Right lobe of liver (tissue), 4 donors: ENCODE measurements at regions not wholly inside any gene's neighbourhood (a gene's known extent, or its start where the extent isn't known, plus 50 kb on each side); places are given as distances from the start of the nearest gene placed in this dataset.

Source experiments
- POLR2A ChIP-seq: fragments of 450-650 bp; IDR thresholded peaks from one replicate; pipeline ENCODE4 v1.6.1; 2017; ENCODE audit warnings: antibody characterized with exemption, mild to moderate bottlenecking
- TF ChIP-seq, protein P1 (sequence below), 4 donors: fragments of 200-600 bp in 3 of 4; fragments of 450-650 bp in 1 of 4; IDR thresholded peaks; one replicate each; pipeline versions ENCODE4 v1.5.1 to v1.8.0; 2016 to 2022; ENCODE audit warnings: antibody characterized with exemption in 4 of 4, mild to moderate bottlenecking in 2 of 4
- donor health status: DM: no; HTN: no; CAD: no.
- donor health status: DM: no; HTN: no; CAD: no.
- donor health status: DM: no; HTN: yes; CAD: no.

DNA sequence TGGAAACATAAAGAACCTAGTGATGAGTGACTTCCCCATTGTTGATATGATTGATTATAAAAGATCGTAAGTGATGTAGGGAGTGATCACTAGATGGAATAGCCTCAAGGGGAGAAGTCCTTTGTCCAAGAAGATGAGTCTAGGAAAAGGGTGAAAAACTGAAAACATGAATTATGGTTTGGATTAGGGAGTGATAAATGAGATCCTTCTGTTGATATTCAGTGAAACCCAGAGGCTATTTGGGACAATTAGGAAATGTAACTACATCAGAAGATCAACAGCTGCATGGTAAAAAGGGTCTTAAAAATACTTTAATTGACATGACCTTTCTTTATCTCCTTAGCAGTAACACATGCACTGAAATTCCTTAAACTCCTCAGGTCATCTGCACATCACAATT is 124.0 kb upstream of the UNC5C start:
- TF ChIP-seq POLR2A, result no peak
- TF ChIP-seq, protein P1, sequence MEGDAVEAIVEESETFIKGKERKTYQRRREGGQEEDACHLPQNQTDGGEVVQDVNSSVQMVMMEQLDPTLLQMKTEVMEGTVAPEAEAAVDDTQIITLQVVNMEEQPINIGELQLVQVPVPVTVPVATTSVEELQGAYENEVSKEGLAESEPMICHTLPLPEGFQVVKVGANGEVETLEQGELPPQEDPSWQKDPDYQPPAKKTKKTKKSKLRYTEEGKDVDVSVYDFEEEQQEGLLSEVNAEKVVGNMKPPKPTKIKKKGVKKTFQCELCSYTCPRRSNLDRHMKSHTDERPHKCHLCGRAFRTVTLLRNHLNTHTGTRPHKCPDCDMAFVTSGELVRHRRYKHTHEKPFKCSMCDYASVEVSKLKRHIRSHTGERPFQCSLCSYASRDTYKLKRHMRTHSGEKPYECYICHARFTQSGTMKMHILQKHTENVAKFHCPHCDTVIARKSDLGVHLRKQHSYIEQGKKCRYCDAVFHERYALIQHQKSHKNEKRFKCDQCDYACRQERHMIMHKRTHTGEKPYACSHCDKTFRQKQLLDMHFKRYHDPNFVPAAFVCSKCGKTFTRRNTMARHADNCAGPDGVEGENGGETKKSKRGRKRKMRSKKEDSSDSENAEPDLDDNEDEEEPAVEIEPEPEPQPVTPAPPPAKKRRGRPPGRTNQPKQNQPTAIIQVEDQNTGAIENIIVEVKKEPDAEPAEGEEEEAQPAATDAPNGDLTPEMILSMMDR (IDR thresholded peaks at IDR 0.05), result no peak
